ENCODE measurements at regions not wholly inside any gene's neighbourhood (a gene's known extent, or its start where the extent isn't known, plus 50 kb on each side); places are given as distances from the start of the nearest gene placed in this dataset.

DNA sequence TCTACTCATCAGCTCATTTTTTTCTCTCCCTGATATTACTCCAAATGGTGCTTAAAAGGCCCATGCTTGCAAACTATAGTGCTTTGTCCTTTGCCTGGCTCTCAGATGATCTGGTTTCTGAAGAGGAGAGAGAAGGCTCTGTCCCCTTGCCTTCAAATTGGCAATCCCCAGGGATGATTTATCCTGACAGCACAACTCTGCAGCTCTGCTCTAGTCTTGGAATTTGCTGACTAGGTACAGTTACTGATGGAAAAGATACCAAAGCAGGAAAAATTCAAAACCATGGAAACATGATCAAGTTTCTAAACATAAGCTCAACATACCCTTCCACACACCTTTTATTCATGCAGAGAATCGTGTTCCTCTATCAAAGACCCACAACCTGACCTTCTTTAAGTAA lies 106.7 kb upstream of the CADPS start:
- no peak for DNase-seq (ENCODE audit: low read depth)

GRCh38 chr3:62982795-62983455 lies 107.7 kb upstream of the CADPS start:
- no peak for DNase-seq (ENCODE audit: low read depth)

DNA sequence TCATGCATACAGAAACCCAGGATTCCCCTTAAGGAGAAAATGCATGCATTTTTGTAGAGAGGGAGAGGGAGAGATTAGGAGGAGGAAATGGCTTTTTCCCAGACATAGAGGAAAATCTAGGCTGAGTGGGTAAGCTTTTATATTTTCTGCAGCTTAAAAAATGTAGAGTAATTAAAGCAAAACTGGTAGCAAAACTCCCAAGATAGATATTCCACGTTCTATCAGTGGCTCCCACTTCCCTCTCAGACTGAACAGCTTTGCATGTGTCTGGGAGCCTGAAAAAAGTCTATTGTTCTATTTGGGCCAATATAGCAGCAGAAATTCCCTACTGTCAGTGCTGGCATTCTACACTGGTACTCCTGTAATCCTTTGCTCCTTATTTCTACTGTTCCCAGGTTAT lies 110.8 kb upstream of the CADPS start:
- no peak for DNase-seq (ENCODE audit: low read depth)

DNA sequence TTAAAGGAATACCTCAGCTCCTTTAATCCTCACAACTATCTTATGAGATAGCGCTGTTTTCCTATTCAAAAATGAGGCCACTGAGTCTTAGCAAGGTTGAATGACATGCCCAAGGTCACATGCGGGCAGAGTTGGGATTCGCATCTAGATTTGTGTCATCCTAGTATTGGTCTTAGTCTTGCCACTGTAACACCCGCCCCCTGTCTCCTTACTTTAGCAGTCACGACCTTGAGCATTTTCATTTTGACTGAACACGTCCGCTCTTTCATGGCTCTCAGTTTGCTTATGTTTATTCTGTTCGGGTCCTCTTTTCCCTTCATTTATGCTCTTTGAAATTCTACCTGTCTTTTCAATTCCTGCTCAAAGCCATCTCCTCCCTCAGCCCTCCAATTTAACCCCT lies 112.5 kb upstream of the CADPS start:
- no peak for DNase-seq (ENCODE audit: low read depth)

DNA sequence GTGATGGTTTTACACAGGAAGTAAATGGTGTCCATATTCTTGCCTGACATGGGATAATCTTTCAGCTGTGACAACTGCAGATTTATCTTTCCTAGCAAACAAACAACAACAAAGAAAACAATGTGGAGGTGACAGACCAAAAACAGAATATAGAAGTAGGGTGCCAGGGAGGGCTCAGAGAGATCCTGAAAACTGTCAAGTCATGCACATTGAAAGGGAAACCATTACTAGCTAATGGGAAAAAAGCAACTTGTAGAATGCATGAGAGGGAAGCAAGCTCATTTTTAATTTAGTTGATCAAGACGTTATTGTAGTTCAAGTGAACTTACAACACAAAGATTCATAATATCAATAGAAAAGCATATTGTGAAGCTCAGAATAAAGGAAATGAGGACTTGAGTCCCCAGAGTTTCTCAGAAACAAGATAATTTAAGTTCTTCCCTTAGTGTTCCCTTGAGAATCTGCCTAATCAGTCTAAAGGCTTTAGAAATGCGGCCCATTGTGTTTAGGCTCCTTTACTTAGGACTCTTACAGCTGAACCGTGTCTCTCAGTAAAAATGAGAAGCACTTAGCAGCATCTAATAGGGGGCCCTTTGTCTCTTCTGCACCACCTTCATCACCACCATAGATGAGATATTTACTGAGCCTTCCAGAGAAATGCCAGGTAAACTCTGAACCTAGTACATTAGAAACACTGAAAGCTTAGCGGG lies 115.6 kb upstream of the CADPS start:
- no peak for DNase-seq (ENCODE audit: low read depth)

GRCh38 chr3:62992520-62992919 lies 117.3 kb upstream of the CADPS start:
- no peak for DNase-seq (ENCODE audit: low read depth)

DNA sequence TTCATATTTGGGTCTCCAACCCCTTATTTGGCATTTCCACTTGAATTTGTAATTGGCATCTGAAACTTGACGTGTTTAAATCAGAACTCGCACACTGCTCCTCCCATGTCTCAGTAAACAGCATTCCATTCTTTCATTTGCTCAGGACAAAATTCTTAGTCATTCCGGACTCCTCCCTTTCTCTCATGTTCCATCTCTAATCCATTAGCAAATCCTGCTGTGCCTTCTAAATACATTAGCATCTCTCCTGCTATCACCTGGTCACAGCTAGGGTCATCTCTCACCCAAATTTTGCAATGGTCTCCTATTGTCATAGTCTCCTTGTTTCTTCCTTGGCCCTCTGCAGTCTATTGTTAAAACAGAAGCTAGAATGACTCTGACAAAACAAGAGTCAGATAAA lies 119.9 kb upstream of the CADPS start:
- DNase-seq (ENCODE audit: low read depth), result no peak

GRCh38 chr3:62995530-62995929 lies 120.3 kb upstream of the CADPS start:
- DNase-seq (ENCODE audit: low read depth), result no peak

GRCh38 chr3:62997369-62997768 lies 122.2 kb upstream of the CADPS start:
- DNase-seq (ENCODE audit: low read depth), result no peak

- no peak for DNase-seq (ENCODE audit: low read depth)
Observed at GRCh38 chr3:62999158-62999557, 123.9 kb upstream of the CADPS start.

GRCh38 chr3:62999791-63000190 lies 124.6 kb upstream of the CADPS start:
- no peak for DNase-seq (ENCODE audit: low read depth)

DNA sequence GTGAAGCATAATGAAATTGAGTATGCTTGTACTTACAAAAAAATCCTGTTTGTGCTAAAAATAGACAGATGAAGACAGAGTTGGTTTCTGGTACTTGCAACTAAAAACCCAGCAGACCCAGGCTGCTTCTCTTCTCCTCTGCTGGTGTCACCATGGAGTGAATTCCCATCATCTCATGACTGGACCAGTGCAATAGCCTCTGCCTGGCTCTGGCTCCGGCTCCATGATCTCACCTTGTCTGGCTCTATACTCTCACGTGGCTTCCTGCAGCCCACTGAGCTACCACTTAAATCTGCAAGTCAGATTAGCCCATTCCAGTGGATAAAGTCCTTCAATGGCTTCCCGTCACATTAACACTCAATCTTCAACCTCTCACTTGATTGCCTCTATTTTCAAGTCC lies 129.2 kb upstream of the CADPS start:
- no peak for DNase-seq (ENCODE audit: low read depth)

- peak; percentile 10 for DNase-seq (ENCODE audit: low read depth)
Observed at GRCh38 chr3:63015614-63016309, 140.5 kb upstream of the CADPS start.

DNA sequence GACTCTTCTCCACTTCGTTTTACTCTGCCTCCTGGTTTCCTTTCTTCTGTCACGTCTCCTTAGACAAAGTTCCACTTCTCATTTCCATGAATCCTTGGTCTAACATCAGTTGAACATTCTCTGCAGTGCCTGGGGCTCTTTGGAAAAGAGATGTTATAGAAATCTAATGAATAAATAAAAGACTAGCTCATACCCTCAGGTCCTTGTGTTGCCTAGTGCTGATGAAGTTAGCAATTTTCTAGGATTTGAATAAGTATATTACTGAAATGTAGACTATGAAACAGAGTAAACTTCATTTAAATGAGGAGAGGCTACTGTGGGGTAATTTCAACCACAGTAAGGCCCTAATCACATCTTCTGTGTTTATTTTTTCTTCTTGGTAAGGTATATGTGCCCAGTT lies 146.9 kb upstream of the CADPS start:
- DNase-seq (ENCODE audit: low read depth), result no peak

DNA sequence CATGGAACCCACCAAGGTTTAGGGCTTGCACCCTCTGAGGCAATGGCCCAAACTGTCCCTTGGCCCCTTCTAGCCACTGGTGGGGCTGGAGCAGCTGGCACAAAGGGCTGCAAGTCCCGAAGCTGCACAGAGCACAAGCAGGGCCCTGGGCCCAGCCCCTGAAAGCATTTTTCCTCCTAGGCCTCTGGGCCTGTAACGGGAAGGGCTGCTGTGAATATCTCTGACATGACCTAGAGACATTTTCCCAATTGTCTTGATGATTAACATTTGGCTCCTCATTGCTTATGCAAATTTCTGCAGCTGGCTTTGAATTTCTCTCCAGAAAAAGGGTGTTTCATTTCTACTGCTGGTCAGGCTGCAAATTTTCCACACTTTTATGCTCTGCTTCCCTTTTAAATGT lies 151.5 kb upstream of the CADPS start:
- no peak for DNase-seq (ENCODE audit: low read depth)

- no peak for DNase-seq (ENCODE audit: low read depth)
Observed at GRCh38 chr3:63029326-63029725, 154.1 kb upstream of the CADPS start.

DNA sequence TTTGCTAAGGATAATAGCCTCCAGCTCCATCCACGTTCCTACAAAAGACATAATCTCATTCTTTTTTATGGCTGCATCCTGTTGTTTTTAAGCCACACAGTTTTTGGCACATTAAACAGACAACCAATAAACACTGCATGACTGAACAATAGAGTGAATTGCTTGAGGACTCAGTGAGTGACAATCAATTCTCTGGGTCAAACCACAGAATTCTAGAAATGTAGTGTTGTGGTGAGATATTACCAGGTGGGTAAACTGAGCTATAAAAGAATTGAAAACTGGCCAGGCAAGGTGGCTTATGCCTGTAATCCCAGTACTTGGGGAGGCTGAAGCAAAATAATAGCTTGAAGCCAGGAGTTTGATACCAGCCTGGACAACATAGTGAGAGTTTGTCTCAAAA lies 154.7 kb upstream of the CADPS start:
- no peak for DNase-seq (ENCODE audit: low read depth)

DNA sequence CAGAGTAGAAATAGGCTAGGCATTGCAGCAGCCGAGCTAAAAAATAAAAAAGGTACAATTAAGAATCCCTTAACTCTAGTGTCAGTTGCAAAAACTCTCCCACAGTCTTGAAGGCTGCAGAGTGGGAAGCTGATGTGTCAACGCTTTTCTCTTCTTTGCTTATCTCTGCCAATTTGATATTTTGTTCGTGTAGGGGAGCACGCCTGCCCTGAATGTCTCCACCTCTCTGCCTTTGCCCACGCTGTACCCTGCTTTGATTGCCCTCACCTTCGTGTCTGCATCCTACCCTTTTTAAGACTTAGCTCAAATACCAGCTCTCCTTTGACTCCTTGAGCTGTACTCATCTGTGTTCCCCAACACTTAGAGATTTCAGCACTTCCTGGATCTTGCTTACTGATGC lies 155.4 kb upstream of the CADPS start:
- DNase-seq (ENCODE audit: low read depth), result no peak

DNA sequence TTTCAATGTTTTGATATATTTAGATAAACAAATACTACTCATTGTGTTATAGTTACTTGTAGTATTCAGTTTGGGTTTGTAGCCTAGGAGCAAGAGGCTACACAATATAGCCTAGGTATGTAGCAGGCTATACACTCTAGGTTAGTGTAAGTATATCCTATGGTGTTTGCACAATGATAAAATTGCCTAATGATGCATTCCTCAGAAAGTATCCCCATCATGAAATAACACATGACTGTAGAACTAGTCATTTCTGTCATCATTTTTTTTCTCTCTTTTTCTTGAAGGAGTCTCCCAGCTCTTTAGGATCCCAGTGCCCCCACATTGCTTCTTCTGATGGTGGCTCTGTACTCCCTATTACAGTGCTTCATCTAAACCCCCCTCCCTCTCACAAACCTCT lies 157.7 kb upstream of the CADPS start:
- DNase-seq (ENCODE audit: low read depth), result no peak

DNA sequence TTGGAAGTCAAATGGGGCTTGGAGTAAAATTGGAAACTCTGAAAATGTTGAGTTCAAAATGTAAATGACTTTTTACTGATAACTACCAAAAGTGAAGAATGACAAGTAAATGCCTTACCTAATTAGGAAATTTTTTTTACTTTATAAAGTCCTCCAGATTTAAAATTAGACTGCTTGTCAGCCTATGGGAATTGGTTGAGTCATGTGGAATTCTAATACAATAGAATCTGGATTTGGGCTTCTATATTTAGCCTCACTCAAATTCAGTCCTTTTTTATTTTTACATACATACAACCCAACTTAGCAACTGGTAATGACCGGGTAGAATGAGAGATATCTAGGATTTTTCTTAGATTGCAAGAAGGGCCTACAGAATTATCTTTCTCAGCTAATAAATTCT lies 158.9 kb upstream of the CADPS start:
- DNase-seq (ENCODE audit: low read depth), result no peak

DNA sequence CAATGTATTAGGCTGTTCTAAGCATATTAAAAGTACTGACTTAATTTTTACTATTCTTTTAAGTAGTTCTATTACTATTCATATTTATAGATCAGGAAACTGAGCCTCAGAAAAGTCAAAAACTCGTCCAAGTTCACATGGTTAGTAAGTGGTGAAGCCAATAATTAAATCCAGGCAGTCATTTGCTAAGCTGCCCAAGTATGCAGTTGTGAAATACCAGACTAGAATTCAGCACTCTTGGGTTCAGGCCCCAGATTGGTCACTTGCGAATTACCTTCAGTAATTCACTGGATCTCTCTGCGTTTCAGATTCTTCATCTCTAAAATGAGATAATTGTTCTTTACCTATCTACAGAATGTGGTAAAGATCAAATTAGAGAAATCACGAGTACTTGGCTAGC lies 161.9 kb upstream of the CADPS start:
- no peak for DNase-seq (ENCODE audit: low read depth)

DNA sequence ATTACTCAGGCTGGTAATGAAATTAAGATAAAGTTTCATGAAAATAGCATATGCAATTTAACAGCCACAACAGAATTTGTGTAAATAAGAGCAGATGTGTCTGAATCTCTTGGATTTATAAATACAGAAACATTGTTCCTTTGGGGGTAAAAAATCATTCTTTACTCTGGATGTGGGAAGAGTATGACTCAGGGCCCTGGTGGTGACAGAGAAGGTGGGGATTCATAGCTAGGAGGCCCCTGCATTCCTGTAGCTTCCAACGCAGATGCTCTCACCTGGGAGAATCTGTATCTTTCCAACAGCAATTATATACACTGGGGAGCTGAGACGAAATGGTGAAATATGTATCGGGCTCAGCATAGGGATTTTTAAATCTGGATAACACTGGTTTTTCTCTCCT lies 167.6 kb upstream of the CADPS start:
- no peak for DNase-seq (ENCODE audit: low read depth)

- no peak for DNase-seq (ENCODE audit: low read depth)
Observed at GRCh38 chr3:63043631-63044030, 168.4 kb upstream of the CADPS start.

Data from LHCN-M2 (cell line).